CD14-positive monocyte (primary cell): ENCODE measurements at regions not wholly inside any gene's neighbourhood (a gene's known extent, or its start where the extent isn't known, plus 50 kb on each side); places are given as distances from the start of the nearest gene placed in this dataset.

Experiments
- DNase-seq, 3 donors: peaks; one replicate each; pipeline ENCODE4 v3.0.0-alpha.2; 2011 to 2022
- H2AFZ ChIP-seq: 2 replicates; pipeline ENCODE4 v1.6.0; 2012; ENCODE audit warnings: mild to moderate bottlenecking, low read depth, low read length, inconsistent platforms; ENCODE audit not compliant: insufficient read depth, poor library complexity, severe bottlenecking
- H3K27ac ChIP-seq, 2 donors: 1 replicate in 1 of 2; 2 replicates in 1 of 2; pipeline ENCODE4 v1.5.1; 2012 to 2013; ENCODE audit warnings: low read length in 2 of 2, control low read depth in 1 of 2, inconsistent platforms in 1 of 2, low read depth in 1 of 2, mild to moderate bottlenecking in 1 of 2
- H3K27me3 ChIP-seq, 2 donors: one replicate each; pipeline versions ENCODE4 v1.6.0 to v1.6.1; 2011 to 2013; ENCODE audit warnings: low read length in 2 of 2; ENCODE audit not compliant: control insufficient read depth in 2 of 2, insufficient read depth in 2 of 2
- H3K36me3 ChIP-seq, 2 donors: replicated peaks in 1 of 2; 1 replicate in 1 of 2; 2 replicates in 1 of 2; pipeline versions ENCODE4 v1.5.1 to v1.6.1; 2012 to 2013; ENCODE audit warnings: low read length in 2 of 2, control low read depth in 1 of 2, inconsistent platforms in 1 of 2, mild to moderate bottlenecking in 1 of 2; ENCODE audit not compliant: insufficient read depth in 2 of 2, control insufficient read depth in 1 of 2
- H3K4me1 ChIP-seq, 2 donors: 1 replicate in 1 of 2; 2 replicates in 1 of 2; pipeline versions ENCODE4 v1.5.1 to v1.6.1; 2012 to 2013; ENCODE audit warnings: low read length in 2 of 2, control low read depth in 1 of 2, inconsistent platforms in 1 of 2, mild to moderate bottlenecking in 1 of 2, moderate library complexity in 1 of 2; ENCODE audit not compliant: insufficient read depth in 2 of 2, control insufficient read depth in 1 of 2
- H3K4me2 ChIP-seq: replicated peaks from 2 replicates; pipeline ENCODE3; 2012; ENCODE audit warnings: low read length, moderate library complexity, mild to moderate bottlenecking; ENCODE audit not compliant: poor library complexity, severe bottlenecking; ENCODE audit errors: extremely low read depth
- H3K4me3 ChIP-seq, 3 experiments: fragments of 200-600 bp in 1 of 3; sonication (generic) in 1 of 3; replicated peaks in 1 of 3; 1 replicate in 2 of 3; 2 replicates in 1 of 3; pipeline ENCODE4 v1.5.1; 2011 to 2013; ENCODE audit warnings: low read length in 3 of 3, mild to moderate bottlenecking in 3 of 3, control low read depth in 2 of 3, low read depth in 2 of 3, inconsistent platforms in 1 of 3, moderate library complexity in 1 of 3
- H3K79me2 ChIP-seq: 2 replicates; pipeline ENCODE4 v1.6.0; 2012; ENCODE audit warnings: mild to moderate bottlenecking, control low read depth, inconsistent platforms, low read length, moderate library complexity; ENCODE audit not compliant: insufficient read depth
- H3K9ac ChIP-seq: 2 replicates; pipeline ENCODE4 v1.6.0; 2017; ENCODE audit warnings: low read length, mild to moderate bottlenecking; ENCODE audit not compliant: insufficient read depth, poor library complexity, severe bottlenecking
- H3K9me3 ChIP-seq, 2 donors: replicated peaks in 1 of 2; 1 replicate in 1 of 2; 2 replicates in 1 of 2; pipeline versions ENCODE4 v1.5.1 to v1.6.1; 2012 to 2013; ENCODE audit warnings: low read length in 2 of 2, control low read depth in 1 of 2; ENCODE audit not compliant: control insufficient read depth in 1 of 2, insufficient read depth in 1 of 2
- H4K20me1 ChIP-seq: 2 replicates; pipeline ENCODE4 v1.6.0; 2012; ENCODE audit warnings: mild to moderate bottlenecking, low read length, control low read depth, moderate library complexity; ENCODE audit not compliant: insufficient read depth
- H3K27ac Mint-ChIP-seq, 7 donors: one replicate each; pipeline ENCODE4 v1.8.0; 2020; ENCODE audit warnings: mild to moderate bottlenecking in 7 of 7, mixed read lengths in 7 of 7, moderate library complexity in 6 of 7, inconsistent platforms in 2 of 7
- H3K27me3 Mint-ChIP-seq, 3 donors: one replicate each; pipeline ENCODE4 v1.8.0; 2021 to 2022; ENCODE audit warnings: low read depth in 3 of 3, mild to moderate bottlenecking in 3 of 3, mixed read lengths in 3 of 3, moderate library complexity in 3 of 3, inconsistent platforms in 1 of 3
- H3K36me3 Mint-ChIP-seq, 2 donors: one replicate each; pipeline ENCODE4 v1.8.0; 2020; ENCODE audit warnings: mixed read lengths in 2 of 2, inconsistent platforms in 1 of 2, mild to moderate bottlenecking in 1 of 2
- H3K4me1 Mint-ChIP-seq: one replicate; pipeline ENCODE4 v1.8.0; 2020; ENCODE audit warnings: mild to moderate bottlenecking, mixed read lengths
- H3K4me3 Mint-ChIP-seq, 2 donors: one replicate each; pipeline ENCODE4 v1.8.0; 2020; ENCODE audit warnings: mild to moderate bottlenecking in 2 of 2, mixed read lengths in 2 of 2, moderate library complexity in 1 of 2
- H3K9me3 Mint-ChIP-seq, 7 donors: one replicate each; pipeline ENCODE4 v1.8.0; 2020 to 2022; ENCODE audit warnings: mixed read lengths in 7 of 7, mild to moderate bottlenecking in 6 of 7, moderate library complexity in 6 of 7, inconsistent platforms in 2 of 7
- CTCF ChIP-seq: fragments of 200-600 bp; IDR thresholded peaks from one replicate; pipeline ENCODE4 v1.8.0; 2022; ENCODE audit warnings: antibody characterized with exemption, mild to moderate bottlenecking
- WGBS: methylation state at CpG from one replicate; pipeline ENCODE4 v1.1.5; 2013; ENCODE audit warnings: missing lambda C conversion rate; ENCODE audit not compliant: insufficient coverage; 5-methylcytosine and 5-hydroxymethylcytosine counted together
- intact Hi-C, 2 donors: fragments of 100-400 bp; cut with micrococcal nuclease; formaldehyde crosslinking; loops; one replicate each; pipeline versions ENCODE4 v1.15.0 to v1.15.1; 2023

DNA sequence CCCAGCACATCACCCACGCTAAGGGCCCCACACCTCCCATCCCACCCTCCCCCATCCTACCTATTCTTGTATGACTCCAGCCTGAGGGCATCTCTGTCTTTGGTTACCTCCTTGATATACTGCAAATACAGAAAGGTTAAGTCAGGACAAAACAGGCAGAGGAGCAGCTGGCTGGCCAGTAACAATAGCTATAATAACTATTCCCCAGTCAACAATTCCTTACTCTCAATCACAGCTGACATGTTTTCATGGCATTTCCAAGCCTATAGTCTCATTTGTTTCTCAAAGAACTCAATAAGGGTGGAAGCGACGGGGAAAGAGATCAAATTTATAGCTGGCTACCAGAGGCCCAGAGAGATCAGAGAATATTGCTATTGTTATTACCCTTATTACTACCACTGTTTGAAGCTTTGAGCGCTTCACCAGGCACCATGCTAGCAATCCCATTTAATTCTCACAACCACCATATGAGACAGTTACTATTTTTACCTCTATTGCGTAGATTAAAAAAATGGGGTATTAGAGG, 93.0 kb upstream of the C2CD4B start:
- Histone ChIP-seq H3K27me3 (no peaks in the 10 kb centered on the region), H3K4me1 (no peaks in the 10 kb centered on the region), H3K9ac (no peak overlapping the region), H2AFZ (no peak overlapping the region), H3K4me2 (no peak overlapping the region), H3K9me3 (peaks cover 32 to 37% of the 10 kb centered on the region in 2 donors), H3K27ac (no peak overlapping the region), H3K79me2 (no peaks in the 10 kb centered on the region), H3K36me3 (no peaks in the 10 kb centered on the region), H4K20me1 (no peaks in the 10 kb centered on the region), H3K4me3 (no peak overlapping the region)
- no peak for TF ChIP-seq CTCF
- H3K4me1 Mint-ChIP-seq: no peaks in the 10 kb centered on the region
- intact Hi-C loops: no loop called here
- H3K27me3 Mint-ChIP-seq: peaks cover 1 to 2% (median 2%) of the 10 kb centered on the region in 3 donors
- H3K4me3 Mint-ChIP-seq: no peak overlapping the region
- H3K27ac Mint-ChIP-seq: no peak overlapping the region
- no peak for DNase-seq
- H3K36me3 Mint-ChIP-seq: no peaks in the 10 kb centered on the region
- 73% methylated on average over 1 of the region's 5 CpGs for WGBS
- H3K9me3 Mint-ChIP-seq: peaks cover 24 to 60% (median 39%) of the 10 kb centered on the region in 7 donors

- H3K36me3 ChIP-seq: no peaks in the 10 kb centered on the region
- peaks cover 58 to 68% of the 10 kb centered on the region in 2 donors for H3K9me3 ChIP-seq
- Mint-ChIP-seq H3K9me3 (peaks cover 51 to 87% (median 70%) of the 10 kb centered on the region in 7 donors), H3K4me3 (no peak overlapping the region), H3K27me3 (peaks cover 1 to 4% (median 1%) of the 10 kb centered on the region in 3 donors), H3K36me3 (no peaks in the 10 kb centered on the region), H3K4me1 (no peaks in the 10 kb centered on the region), H3K27ac (no peak overlapping the region)
- H3K27me3 ChIP-seq: no peaks in the 10 kb centered on the region
- DNase-seq: no peak
- H3K79me2 ChIP-seq: no peaks in the 10 kb centered on the region
- H3K27ac ChIP-seq: no peak overlapping the region
- no peak for TF ChIP-seq CTCF
- H3K4me3 ChIP-seq: no peak overlapping the region
- H3K4me2 ChIP-seq: no peak overlapping the region
- no peak overlapping the region for H3K9ac ChIP-seq
- H3K4me1 ChIP-seq: no peaks in the 10 kb centered on the region
- no peaks in the 10 kb centered on the region for H4K20me1 ChIP-seq
- WGBS: 95% methylated on average over 4 of the region's 7 CpGs
- H2AFZ ChIP-seq: no peak overlapping the region
- intact Hi-C loops: loop anchor here in 1 of 2 donors (10.0 kb wide), 1 partner anchor 62 kb away; no protein-coding TSS in a partner anchor
Measured at GRCh38 chr15:62262305-62262941, 97.3 kb upstream of the C2CD4B start.
